Mucosa of descending colon (tissue), 3 donors: ENCODE measurements at regions not wholly inside any gene's neighbourhood (a gene's known extent, or its start where the extent isn't known, plus 50 kb on each side); places are given as distances from the start of the nearest gene placed in this dataset.

Experiments used
- ATAC-seq: fragments of 200-7000 bp; cut with Tn5 transposase; one replicate; pipeline ENCODE4 v1.9.1; 2020; ENCODE audit warnings: mild to moderate bottlenecking, moderate library complexity
- DNase-seq, 3 donors: peaks; one replicate each; pipeline ENCODE4 v3.0.0-alpha.2; 2020
- H3K36me3 ChIP-seq: fragments of 200-600 bp; one replicate; pipeline ENCODE4 v1.8.0; 2021; ENCODE audit warnings: low read depth, mild to moderate bottlenecking
- H3K4me1 ChIP-seq: fragments of 200-600 bp; one replicate; pipeline ENCODE4 v1.8.0; 2021; ENCODE audit warnings: low read depth, mild to moderate bottlenecking
- H3K4me3 ChIP-seq: fragments of 200-600 bp; one replicate; pipeline ENCODE4 v1.8.0; 2021; ENCODE audit warnings: mild to moderate bottlenecking
- H3K9me3 ChIP-seq: fragments of 200-600 bp; one replicate; pipeline ENCODE4 v1.8.0; 2021; ENCODE audit warnings: mild to moderate bottlenecking
- CTCF ChIP-seq: fragments of 200-600 bp; IDR thresholded peaks from one replicate; pipeline ENCODE4 v1.8.0; 2022; ENCODE audit warnings: antibody characterized with exemption, mild to moderate bottlenecking
- intact Hi-C, 2 donors: fragments of 100-400 bp; cut with DNase I in 1 of 2; cut with micrococcal nuclease in 1 of 2; formaldehyde crosslinking; loops; one replicate each; pipeline versions ENCODE4 v1.11.0 to v1.11.1; 2022; cut with DNase I, micrococcal nuclease
- donor health status: DM: no; HTN: no; CAD: no; lungs with moderate emphysema.
- donor health status: DM: no; HTN: no; CAD: no.
- donor health status: DM: no; HTN: yes; CAD: no.

GRCh38 chr10:118977022-118977599 lies 52.4 kb upstream of the NANOS1 start:
- no peak overlapping the region for H3K4me3 ChIP-seq
- DNase-seq, result no peak
- peaks cover 4% of the 10 kb centered on the region for H3K9me3 ChIP-seq
- intact Hi-C loops, result no loop called here
- H3K36me3 ChIP-seq, result no peaks in the 10 kb centered on the region
- ATAC-seq, result no peak
- no peaks in the 10 kb centered on the region for H3K4me1 ChIP-seq
- TF ChIP-seq CTCF, result no peak

- no peak for DNase-seq
- Histone ChIP-seq H3K36me3 (no peaks in the 10 kb centered on the region), H3K4me3 (no peak overlapping the region), H3K4me1 (no peaks in the 10 kb centered on the region), H3K9me3 (peaks cover 4% of the 10 kb centered on the region)
- intact Hi-C loops, result no loop called here
- no peak for TF ChIP-seq CTCF
- no peak for ATAC-seq
Observed at GRCh38 chr10:118977835-118978234, 51.7 kb upstream of the NANOS1 start.

- DNase-seq, result no peak
- no peak overlapping the region for H3K4me3 ChIP-seq
- intact Hi-C loops, result no loop called here
- no peak for ATAC-seq
- peaks cover 4% of the 10 kb centered on the region for H3K9me3 ChIP-seq
- no peaks in the 10 kb centered on the region for H3K36me3 ChIP-seq
- no peak for TF ChIP-seq CTCF
- H3K4me1 ChIP-seq, result no peaks in the 10 kb centered on the region
Observed at GRCh38 chr10:118978316-118978997, 51.1 kb upstream of the NANOS1 start.

GRCh38 chr10:118978998-118979350 lies 50.5 kb upstream of the NANOS1 start:
- TF ChIP-seq CTCF, result no peak
- no peaks in the 10 kb centered on the region for H3K4me1 ChIP-seq
- H3K4me3 ChIP-seq, result no peak overlapping the region
- no peaks in the 10 kb centered on the region for H3K9me3 ChIP-seq
- no peaks in the 10 kb centered on the region for H3K36me3 ChIP-seq
- intact Hi-C loops, result no loop called here
- no peak for ATAC-seq
- no peak for DNase-seq

GRCh38 chr10:118979661-118980060 lies 49.9 kb upstream of the NANOS1 start:
- H3K9me3 ChIP-seq, result peaks cover under 1% of the 10 kb centered on the region
- no peak for TF ChIP-seq CTCF
- intact Hi-C loops, result no loop called here
- H3K4me1 ChIP-seq, result no peaks in the 10 kb centered on the region
- no peaks in the 10 kb centered on the region for H3K36me3 ChIP-seq
- H3K4me3 ChIP-seq, result no peak overlapping the region
- no peak for ATAC-seq
- DNase-seq, result no peak
